ENCODE measurements at regions not wholly inside any gene's neighbourhood (a gene's known extent, or its start where the extent isn't known, plus 50 kb on each side); places are given as distances from the start of the nearest gene placed in this dataset.

GRCh38 chr11:128299132-128299726 is 288.1 kb downstream of the ETS1 start:
- no peak for DNase-seq (ENCODE audit: low spot score)

GRCh38 chr11:128298271-128298670 is 289.1 kb downstream of the ETS1 start:
- no peak for DNase-seq (ENCODE audit: low spot score)

- DNase-seq (ENCODE audit: low spot score), result no peak
Measured at GRCh38 chr11:128297805-128298204, 289.6 kb downstream of the ETS1 start.

DNA sequence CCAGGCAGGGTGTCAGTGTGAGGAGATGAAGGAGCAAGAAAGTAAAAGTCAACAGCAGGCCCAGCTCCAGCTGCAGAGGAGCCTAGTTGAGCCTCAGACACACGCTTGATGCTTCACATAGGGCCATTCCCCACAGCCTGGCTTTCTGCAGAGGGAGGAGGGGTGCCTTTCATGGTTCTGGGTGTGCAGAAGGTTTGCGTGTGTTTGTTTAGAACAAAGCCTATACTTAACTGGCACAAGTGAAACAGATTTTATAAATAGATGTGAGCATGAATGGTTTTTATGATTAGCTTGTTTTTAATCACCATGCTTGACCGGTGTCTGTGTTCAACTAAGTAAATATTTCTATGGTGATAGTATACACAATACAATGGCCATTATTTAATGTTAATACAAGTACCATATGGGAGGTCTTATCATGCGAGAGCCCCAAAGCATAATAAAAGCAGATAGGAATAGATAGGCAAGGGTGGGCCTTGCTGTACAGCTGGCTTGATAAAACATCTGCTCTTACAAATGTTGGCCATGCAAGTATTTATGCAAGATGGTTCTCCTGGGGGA is 290.2 kb downstream of the ETS1 start:
- no peak for DNase-seq (ENCODE audit: low spot score)

GRCh38 chr11:128294671-128295050 is 292.7 kb downstream of the ETS1 start:
- no peak for DNase-seq (ENCODE audit: low spot score)

DNA sequence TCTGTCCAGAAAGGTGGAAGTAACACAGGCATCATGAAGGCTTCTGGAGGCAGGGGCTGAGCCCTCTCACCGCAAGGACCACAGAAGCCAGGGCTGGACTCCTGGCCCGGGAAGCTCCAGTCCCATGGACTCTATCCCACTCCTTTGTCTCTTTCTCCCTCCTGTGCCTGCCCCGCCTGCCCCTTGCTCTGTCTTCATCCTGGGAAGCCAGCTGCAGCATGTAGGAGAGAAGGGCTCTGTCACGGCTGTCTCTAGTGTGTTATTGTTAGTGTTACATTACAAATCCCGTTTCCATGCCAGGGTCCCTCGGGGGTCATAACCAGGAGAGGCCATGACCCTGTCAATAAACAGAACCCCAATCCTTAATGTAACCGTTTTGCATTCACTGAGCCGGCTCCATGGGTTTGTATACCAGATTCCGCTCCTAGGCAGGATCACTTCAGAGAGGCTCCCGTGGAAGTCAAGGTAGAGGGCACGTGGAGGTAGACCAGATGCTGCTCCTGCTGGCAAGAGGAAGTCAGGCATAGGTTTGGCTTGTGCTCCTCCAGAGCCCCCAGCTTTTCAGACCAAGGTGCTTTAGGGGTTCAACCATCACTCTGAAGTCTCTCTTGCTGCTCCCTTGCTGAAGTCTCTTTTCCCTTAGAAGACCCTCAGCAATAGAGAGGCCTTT is 293.2 kb downstream of the ETS1 start:
- no peak for DNase-seq (ENCODE audit: low spot score)

GRCh38 chr11:128291835-128292234 is 295.5 kb downstream of the ETS1 start:
- DNase-seq (ENCODE audit: low spot score), result no peak

DNA sequence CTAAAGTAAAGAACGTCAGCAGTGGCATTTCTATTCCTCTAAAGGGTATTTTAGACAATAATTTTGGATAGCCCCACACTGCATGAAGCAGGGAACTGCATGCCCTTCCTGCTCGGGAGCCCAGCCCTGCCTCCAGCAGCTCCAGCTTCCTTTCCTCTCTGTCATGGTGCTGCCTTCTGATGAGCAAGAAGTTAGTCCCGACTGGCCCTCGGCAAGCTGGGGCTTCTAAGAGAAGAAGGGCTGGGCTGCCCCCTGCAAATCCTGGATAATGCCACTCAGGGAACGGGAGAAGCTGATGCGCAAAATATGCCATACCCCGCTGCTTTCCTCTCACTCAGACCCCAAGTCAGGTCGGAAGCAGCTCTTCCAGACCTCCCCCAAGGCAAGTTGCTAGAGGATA is 296.4 kb downstream of the ETS1 start:
- DNase-seq (ENCODE audit: low spot score), result no peak

- DNase-seq (ENCODE audit: low spot score), result peak; percentile 80
Measured at GRCh38 chr11:128290106-128290840, 297.1 kb downstream of the ETS1 start.

DNA sequence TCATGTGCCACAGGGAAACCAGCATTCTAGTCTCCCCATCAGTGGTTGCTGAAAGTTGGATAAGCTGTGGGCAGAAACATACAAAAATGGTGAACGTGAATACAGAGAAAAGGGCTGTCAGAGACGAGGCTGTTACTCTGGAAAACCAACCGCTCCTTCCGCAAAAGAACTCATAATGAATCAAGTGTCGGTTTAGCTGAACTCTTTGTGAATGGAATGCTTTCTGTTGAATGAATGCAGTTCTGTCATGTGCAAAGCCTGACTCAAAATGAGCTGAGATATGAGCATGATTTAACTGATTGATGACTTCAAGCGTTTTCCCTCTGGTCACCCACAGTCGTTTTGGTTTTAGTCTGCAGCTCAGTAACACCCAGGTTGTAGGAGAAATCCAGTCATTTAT is 298.3 kb downstream of the ETS1 start:
- DNase-seq (ENCODE audit: low spot score), result no peak

- no peak for DNase-seq (ENCODE audit: low spot score)
Measured at GRCh38 chr11:128288368-128288767, 299.0 kb downstream of the ETS1 start.

DNA sequence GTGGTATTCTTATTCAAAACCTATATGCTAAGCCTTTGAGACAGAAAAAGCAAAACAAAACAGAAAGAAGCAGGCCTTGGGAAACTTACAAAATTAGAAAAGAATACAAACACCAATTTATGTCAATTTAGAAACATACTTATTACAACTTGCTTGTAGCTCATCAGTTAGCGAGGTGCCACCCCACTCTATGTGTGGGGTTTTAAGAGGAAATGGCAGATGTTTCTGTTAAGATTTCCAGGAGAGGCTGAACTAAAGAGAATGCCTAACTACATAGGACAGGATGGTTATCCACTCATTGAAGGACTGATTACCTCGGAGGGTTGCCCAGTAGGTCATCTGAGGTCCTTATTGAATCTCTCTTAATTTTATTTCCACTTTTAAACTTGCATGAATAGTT is 302.0 kb downstream of the ETS1 start:
- DNase-seq (ENCODE audit: low spot score), result no peak

- DNase-seq (ENCODE audit: low spot score), result no peak
Measured at GRCh38 chr11:128284634-128285033, 302.7 kb downstream of the ETS1 start.

DNA sequence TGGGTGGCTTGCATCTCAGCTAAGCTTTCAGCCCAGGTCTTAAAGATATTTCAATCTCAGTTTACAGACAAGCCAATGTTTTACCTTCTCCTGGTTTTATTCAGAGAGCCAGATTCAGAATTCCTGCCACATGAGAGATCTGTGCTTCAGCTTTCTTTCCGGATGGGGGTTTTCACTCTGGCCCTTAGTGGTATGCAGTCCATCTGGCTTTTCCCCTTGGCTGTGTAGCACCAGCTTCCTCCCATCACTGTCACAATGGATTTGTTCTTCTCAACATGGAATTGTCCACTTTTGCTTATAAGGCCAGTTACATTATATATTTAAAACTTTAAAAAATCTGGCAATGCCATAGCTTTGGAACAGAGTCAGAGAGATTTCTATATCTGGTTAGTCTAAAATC is 303.9 kb downstream of the ETS1 start:
- no peak for DNase-seq (ENCODE audit: low spot score)

DNA sequence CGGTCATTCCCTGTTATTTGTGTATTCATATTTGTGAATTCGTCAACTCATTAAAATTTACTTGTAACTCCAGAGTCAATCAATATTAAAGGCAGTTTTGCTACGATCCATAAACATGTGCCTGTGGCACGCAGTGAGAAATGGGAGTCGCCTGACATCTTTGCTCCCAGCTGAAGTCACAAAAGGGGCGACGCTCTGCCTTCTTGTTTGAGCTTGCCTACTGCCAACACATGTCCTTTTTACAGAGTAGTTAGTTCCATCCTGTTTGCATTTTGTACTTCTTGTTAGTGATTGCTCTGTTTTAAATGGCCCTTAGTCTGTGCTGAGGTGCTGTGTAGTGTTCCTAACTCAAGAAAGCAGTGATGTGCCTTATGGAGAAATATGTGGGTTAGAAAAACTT is 305.3 kb downstream of the ETS1 start:
- DNase-seq (ENCODE audit: low spot score), result no peak

DNA sequence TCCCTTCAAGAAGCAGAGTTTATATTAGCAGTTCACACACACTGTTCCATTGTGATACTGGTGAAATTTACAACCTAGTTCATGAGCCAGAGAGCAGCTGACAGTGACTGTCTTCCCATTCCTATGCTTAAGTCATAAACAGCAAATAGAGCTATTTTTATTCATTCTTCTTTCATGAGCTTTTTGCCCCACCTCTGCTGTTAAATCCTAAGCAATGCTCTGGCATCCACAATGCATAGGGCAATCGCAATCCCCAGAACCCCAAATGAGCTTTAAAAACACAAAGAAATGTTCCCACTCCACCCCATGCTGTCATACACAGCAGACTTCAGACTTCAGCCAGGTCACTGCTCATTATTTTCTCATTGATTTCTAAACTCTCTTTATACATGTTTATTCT is 307.5 kb downstream of the ETS1 start:
- DNase-seq (ENCODE audit: low spot score), result peak; percentile 41

- no peak for DNase-seq (ENCODE audit: low spot score)
Measured at GRCh38 chr11:128273736-128274135, 313.6 kb downstream of the ETS1 start.

- DNase-seq (ENCODE audit: low spot score), result no peak
Measured at GRCh38 chr11:128271401-128271800, 316.0 kb downstream of the ETS1 start.

- no peak for DNase-seq (ENCODE audit: low spot score)
Measured at GRCh38 chr11:128269466-128269865, 317.9 kb downstream of the ETS1 start.

- DNase-seq (ENCODE audit: low spot score), result no peak
Measured at GRCh38 chr11:128266893-128267292, 320.5 kb downstream of the ETS1 start.

- no peak for DNase-seq (ENCODE audit: low spot score)
Measured at GRCh38 chr11:128262463-128263345, 324.7 kb downstream of the ETS1 start.

DNA sequence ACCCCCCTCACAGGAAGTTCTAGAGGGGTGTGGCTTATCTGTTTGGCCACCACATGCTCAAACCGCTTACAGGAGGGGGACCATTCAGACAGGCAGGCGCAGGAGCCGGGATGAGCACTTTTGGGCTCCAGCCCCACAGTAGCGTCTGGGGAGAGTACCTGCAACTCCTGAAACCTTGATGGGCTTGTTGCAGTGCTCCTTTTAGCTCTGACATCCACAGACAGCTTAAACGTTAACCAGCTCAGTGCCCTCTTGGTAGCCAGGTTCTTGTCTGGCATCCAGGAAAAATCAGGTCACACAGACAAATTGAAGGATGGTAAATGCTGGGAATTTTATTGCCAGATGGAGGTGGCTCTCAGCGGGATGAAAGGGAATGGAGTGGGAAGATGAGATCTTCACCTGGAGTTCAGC is 326.3 kb downstream of the ETS1 start:
- DNase-seq (ENCODE audit: low spot score), result no peak

Measured in SW480 (cell line).